GM18867 (cell line): ENCODE measurements at regions not wholly inside any gene's neighbourhood (a gene's known extent, or its start where the extent isn't known, plus 50 kb on each side); places are given as distances from the start of the nearest gene placed in this dataset.
"Not testable (repeated sequence)": the region's sequence is repeated elsewhere in the genome, so short reads cannot be mapped to it uniquely, and the experiment has no call there.

Experiments
- ATAC-seq: cut with Tn5 transposase; IDR thresholded peaks from one replicate; pipeline ENCODE4 v1.9.1; 2021; ENCODE audit warnings: mild to moderate bottlenecking, moderate library complexity; ENCODE audit not compliant: unreplicated experiment

DNA sequence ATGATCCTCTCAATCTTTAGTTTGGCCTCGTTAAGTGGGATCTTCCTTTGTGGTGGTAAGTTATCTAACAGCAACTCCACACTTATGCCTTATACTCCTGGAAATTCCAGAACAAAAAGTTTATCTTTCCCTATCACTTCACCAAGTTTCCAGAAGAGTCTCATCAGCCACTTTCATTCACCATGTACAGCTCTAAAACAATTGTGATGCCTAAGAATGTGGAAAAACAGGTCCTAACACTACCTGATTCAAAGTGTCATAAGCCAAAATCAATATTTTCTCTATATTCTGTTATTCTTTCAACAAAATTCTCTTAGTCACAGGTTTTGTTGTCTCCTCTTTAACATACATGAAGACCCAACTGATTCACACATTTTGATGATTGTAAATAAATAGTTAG is 342.4 kb upstream of the TYRP1 start:
- no peak for ATAC-seq

DNA sequence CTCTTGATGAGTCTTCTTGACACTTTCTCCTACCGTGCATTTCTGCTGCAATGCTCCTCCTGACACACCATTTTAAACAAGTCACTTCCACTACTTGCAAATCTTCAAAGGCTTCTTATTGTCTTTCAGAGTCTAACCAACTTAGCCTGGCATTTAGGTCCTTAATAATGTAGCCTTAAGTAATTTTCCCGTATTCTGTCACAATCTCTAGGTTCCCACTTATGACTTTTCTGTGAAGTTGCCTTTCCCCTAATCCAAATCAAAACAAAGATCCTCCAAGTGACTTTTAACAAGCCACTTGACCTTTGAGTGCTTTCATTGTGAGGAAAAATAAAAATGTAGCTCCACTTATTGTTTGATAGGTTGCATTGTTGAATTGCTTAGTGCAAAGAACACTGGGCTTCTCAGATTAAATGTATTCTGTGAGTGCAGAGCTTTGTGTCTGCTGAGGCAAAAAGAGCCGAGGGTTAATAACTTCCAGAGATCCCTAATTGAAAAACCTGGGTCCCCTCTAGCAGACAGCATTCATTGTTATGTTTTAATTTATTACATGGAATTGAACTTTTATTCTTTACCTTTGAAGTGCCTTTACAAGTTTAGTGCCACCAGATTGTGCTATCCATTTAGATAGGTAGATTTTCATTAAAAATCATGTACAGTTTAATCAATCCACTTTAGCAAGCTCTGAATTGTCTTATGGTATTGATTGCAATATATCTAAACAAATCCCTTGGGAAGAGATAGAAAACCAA is 341.7 kb upstream of the TYRP1 start:
- no peak for ATAC-seq

DNA sequence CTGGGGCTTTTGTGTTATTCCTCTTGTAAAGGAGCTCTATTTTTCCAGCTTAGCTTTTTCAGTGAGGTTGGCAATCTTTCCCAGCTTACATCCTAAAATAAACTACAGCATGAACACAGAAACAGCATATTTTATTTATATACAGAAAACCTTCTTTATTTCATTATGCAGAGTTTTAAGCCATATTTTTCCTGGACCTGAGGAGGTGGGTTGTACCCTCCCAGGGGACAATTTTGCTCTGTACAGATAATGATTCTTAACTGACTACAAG is 341.2 kb upstream of the TYRP1 start:
- no peak for ATAC-seq

DNA sequence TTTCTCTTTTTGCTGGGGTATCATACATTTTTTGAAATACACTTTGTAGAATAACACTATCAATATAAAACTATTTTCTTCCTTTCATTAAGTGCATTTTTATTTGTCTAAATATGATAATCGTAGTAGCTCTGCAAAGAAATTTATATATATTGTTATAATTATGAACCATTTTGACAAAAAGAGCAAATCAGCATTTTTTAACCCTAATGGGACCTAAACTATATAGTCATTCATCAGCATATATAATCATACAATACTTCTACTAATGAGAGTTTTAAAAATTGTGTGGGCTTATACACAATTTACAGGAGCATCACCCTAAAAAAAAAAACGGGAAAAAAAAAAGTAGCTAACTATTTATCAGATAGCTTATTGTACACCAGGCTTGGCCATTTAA is 329.7 kb upstream of the TYRP1 start:
- no peak for ATAC-seq

DNA sequence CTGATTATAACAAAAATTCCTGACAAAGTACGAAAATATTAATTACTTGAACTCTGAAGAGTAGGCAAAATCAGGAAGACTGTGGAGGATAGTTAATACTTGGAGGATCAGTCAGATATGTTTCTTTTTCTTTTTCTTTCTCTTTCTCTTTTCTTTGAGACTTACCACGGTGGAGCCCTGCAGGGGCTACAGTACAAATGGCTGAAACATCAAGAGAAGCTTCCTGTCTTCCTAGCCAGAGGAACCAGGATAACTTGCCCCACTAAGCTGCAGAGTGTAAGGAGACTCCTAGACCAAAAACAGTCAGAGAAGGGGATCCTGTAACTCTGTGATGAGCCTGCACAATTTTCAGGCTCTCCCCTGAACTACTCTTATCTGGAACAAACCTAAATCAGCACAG is 324.6 kb upstream of the TYRP1 start:
- ATAC-seq = no peak

DNA sequence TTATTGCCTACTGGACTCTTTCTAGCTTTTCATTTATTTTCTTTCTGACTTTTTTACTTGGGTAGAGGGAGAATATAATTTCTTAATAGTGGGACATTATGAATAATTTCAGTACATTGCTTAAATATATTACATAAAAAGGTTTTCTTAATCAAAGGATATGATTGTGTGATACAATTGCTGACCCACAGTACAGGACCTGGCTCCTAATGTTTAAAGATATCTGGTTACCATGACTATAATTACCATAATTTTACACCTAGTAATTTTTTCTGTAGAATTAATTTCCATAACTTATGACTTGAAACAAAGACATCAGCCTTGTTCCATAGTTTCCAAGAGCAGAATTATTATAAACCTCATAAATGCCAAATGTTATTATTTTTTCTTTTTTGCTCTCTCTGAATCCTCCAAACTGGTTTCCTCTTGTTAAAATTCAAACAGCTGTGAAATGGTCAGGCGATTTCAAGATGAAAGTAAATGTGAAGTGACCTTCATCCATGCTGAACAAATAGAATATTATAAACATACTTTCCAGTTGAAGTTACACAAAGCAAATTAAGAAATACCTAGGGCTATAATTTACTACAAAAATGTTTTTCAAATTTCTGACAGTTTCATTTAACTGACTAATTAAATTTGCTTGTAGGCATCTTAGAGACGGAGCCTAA is 301.2 kb upstream of the TYRP1 start:
- no peak for ATAC-seq

DNA sequence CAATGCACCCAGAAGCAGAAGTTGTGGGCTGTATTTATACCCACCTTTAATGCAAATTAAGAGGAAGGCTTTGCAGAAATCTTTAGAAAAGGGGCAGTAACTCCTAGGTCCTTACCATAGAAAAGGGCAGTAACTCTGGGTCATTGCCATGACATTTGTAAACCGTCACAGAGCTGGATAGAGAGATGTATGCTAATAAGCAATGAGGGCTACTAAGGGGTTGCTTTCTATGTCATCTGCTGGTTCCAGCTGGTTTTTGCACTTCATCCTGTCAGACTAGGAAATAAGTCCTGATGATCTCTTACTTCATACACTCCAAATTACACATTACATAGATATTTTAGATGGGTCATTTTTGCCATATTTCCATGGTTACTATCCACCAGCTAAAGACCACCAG is 299.1 kb upstream of the TYRP1 start:
- ATAC-seq = no peak

DNA sequence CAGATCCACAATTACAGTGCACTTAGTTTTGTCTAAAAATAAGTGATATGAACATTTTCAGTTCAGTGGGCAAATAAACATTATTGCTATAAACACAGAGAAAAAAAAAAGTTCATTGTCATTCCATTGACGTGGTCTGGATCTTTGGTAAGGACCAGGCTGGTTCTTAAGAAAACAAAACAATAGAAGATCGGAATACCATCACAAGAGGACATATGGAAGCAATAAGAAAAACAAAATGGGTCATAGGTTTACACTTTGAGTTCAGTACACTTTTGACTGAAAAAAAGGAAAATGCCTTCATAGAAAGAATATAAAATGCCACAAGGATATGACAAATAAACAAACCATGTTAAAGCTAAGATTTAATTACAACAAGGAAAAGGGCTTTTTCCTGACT is 289.5 kb upstream of the TYRP1 start:
- ATAC-seq = no peak

DNA sequence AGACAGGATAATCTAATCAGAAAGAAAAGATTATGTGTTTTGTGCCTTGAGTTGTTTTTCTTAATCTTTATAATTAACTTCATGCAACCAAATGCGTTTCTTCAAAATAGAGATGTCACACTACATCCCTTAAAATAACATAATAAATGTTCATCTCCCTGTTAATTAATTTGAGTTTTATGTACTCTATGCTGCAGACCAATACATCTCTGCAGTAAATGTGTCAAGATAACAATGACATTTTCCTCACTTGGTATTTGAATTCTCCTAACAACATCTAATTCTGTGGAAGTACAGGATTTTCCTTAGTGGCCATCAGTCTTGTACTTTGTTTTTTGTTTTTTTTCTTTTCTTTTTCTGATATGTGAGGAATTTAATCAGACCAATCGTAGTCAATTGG is 279.2 kb upstream of the TYRP1 start:
- no peak for ATAC-seq

DNA sequence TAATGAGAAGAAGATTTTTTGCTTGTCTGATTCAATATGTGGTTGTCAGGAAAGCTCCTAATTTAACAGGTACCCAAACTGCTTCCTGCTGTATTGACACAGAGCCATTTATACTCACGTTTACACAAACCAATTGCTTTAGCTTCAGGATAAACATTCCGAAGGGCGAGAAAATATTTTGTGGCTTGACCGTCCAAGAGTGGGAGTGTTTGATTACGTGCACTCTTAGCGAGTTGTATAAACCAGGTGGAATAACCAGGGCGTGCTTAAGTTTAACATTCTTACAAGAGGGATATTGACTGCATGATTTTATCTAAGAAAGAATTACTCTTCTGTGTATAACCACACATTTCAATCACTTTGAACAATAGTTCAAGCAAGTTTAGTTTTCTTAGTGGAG is 278.7 kb upstream of the TYRP1 start:
- no peak for ATAC-seq

DNA sequence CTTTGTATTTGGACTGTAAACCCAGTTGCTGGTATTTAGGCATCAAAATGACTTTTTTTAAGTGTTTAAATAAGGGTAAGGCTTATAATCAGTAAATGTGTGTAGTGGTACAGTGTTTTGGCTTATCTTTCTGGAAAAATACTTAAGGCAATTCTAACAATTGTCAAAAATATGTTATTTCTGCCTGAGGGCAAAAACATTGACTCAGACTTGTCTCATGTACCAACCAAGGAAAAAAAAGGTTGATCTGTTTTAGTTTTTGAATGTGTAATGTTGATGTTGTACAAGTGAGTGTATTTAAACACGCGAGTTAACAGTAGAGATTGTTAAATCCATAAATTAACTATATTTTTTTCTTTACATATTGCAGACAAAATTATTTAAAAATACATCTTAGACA is 277.8 kb upstream of the TYRP1 start:
- ATAC-seq = no peak

DNA sequence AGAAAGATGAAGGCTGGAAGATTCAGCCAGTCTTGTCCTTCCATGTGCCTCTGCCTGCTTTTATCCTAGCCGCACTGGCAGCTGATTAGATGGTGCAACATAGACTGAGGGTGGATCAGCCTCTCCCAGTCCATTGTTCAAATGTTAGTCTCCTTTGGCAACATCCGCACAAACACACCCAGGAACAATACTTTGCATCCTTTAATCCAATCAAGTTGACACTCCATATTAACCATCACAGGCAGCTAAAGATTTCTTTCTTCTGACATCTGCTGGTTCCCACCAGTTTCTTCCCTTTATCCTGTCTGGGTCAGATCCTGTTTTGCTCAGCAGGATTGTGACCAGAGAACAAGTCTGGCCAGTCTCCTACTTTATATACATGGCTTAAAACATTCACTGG is 276.5 kb upstream of the TYRP1 start:
- no peak for ATAC-seq

DNA sequence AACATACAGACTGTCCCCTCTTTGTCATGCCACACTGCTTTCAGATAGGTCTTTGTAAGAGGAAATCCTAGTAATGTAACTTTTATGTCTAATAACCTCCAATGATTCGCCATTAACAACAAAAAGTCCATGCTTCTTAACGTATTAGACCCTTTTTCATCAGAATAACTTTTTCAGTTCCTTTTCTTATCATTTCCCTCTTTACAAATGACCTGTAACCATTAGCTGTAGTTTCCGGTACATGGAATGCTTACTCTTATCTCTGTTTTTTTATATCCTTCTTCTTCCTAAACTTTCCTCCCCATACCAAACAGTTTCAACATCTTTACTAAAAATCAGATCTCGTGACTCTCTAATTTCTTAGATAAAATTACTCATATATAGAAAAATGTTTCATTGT is 268.9 kb upstream of the TYRP1 start:
- ATAC-seq = no peak

DNA sequence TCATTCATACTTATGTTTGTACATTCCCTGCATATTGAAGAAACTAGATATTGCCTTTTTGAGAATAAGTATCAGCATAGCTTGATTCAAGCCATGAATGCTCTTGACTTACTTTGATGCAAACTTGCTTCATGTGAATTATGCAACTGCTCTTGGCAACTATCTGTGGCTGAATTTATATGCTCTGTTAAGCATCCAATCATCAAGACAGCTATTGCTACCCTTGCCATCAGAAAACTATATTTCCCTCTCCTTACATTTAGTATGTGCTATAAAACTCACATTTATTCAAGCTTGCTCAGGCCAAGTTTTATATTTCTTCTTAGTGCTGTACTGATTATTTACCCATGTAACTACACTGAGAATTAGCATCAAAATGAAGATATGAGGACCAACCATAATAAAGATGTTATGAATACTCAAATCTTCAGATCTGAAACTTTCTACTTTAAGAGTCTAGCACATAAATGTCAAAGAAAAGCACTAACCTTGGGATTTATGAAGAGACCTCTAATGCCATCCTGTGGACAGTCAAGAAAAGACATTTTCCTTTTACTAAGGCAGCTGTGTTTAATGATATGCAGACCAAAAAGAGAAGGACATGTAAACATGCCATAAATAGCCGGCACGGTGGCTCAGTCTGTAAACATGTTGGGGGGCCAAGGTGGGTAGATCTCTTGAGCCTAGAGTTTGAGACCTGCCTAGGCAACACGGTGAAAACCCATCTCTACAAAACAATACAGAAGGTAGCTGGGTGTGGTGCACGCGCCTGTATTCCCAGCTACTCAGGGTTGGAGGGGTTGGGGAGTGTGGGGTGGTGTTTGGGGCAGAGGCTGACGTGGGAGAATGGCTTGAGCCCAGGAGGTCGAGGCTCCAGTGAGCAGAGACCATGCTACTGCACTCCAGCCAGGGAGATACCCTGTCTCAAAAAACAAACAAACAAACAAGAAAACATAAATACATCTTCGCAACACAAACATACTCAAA is 267.0 kb upstream of the TYRP1 start:
- ATAC-seq = no peak

DNA sequence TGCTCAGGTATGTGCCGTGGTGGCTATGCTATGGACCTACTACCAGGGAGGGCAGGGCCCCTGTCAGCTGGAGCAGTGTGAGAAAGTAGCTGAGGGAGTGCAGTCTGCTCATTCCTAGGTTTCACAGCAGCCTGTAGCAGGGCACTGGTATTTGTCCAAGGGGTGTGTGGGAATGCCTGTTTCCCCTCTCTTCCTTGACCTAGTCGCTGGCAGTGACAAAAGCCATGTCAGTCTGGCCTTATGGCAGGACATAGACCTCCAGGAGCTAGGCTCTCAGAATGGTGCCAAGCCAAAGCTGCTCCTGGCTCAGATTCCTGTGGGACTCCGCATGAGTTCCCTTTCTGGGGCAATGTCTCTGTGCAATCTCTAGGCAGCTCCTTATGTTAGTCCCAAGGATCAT is 253.9 kb upstream of the TYRP1 start:
- no peak for ATAC-seq

DNA sequence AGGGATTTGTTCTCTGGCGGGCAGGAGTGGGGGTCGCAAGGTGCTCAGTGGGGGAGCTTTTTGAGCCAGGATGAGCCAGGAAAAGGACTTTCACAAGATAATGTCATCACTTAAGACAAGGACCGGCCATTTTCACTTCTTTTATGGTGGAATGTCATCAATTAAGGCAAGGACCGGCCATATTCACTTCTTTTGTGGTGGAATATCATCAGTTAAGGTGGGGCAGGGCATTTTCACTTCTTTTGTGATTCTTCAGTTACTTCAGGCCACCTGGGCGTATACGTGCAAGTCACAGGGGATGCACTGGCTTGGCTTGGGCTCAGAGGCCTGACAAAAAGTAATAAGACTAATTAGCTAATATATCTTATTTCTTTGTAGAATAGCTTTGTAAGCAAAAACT is 252.1 kb upstream of the TYRP1 start:
- ATAC-seq = not testable (repeated sequence)

DNA sequence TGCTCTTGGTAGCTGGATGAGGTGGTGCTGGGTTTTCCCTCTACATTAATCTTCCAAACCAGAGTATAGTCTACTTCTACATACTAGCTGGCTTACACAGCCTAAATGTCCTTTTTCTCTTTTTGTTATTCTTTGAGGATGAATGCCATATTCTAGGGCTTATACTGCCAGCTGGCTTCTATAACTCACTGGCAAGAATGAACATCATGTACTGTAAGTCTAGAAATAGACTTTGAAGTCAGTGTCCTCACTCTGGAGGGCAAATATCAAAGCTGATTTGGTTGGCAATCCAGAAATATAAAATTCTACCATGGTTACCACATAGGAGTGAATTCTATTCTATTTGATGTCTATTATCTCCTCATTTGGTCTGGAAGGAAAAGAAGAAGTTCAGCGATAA is 251.7 kb upstream of the TYRP1 start:
- ATAC-seq = no peak

DNA sequence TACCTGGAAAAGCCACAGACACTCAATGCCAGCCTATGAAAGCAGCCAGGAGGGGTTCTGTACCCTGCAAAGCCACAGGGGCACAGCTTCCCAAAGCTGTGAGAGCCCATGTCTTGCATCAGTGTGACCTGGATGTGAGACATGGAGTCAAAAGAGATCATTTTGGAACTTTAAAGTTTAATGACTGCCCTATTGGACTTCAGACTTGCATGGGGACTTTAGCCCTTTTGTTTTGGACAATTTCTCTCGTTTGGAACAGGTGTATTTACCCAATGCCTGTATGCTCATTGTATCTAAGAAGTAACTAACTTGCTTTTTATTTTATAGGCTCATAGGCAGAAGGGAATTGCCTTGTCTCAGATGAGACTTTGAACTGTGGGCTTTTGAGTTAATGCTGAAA is 244.9 kb upstream of the TYRP1 start:
- ATAC-seq = no peak

DNA sequence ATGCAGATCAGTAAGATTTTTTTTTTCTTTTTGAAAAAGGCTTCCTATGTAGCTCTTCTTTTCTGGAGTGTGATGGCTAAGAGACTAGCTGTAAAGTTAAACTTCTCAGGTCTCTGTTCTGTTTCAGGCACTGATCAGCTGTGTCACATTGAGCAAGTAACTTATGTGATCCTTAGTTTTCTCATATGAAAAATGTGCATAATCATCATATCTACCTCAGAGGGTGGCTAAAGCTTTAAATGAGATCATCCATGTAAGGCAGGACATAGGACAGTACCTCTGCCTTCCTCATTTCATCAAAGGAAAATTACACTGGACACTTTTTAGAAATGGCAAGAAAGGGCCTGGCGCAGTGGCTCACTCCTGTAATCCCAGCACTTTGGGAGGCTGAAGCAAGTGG is 235.9 kb upstream of the TYRP1 start:
- ATAC-seq = no peak

DNA sequence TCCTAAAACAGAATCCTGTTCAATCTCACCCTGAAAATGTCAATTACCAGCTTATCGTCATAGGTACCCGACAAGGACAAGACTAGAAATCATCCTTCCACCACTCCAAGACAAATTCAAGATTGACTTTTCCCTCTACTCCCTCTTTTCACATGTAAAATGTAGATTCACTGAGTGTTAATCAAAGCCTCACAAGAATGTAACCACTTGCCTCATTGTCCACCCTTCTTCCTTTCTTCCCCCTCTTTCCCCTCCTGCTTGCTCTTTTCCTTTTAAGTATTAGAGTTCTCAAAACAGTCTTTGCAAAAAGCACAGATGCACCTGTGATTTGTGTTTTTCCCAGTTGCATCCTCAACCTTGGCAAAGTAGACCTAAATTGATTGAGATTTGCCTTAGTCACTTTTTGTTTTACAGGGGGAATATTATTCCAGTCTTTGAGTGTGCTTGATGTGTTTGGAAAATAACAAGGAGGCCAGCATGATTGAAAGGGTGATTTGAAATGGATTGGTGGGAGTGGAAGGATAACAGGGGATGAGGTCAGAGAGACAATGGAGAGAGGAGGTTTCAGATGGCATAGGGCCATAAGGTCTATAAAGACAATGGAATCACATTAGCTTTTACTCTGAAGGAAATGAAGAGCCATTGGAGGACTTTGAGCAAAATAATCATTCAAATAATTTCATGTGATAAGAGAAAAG is 231.3 kb upstream of the TYRP1 start:
- ATAC-seq = no peak

DNA sequence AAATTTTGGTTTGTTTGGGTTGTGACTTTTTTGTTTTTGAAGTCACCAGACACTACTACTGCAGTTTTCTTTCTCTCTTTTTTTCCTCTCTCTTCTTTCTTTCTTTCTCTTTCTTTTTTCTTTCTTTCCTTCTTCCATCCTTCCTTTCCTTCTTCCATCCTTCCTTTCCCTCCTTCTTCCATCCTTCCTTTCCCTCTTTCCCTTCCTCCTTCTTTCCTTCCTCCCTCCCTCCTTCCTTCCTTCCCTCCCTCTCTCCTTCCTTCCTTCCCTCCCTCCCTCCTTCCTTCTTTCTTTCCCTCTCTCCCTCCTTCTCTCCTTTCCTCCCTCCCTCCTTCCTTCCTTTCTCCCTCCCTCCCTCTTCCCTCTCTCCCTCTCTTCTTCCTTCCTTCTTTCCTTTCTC is 230.3 kb upstream of the TYRP1 start:
- ATAC-seq = no peak
